HG02588 (cell line): ENCODE measurements at regions not wholly inside any gene's neighbourhood (a gene's known extent, or its start where the extent isn't known, plus 50 kb on each side); places are given as distances from the start of the nearest gene placed in this dataset.
"Not testable (repeated sequence)": the region's sequence is repeated elsewhere in the genome, so short reads cannot be mapped to it uniquely, and the experiment has no call there.

Experiments
- ATAC-seq: cut with Tn5 transposase; IDR thresholded peaks from one replicate; pipeline ENCODE4 v1.9.1; 2021; ENCODE audit warnings: mild to moderate bottlenecking, moderate library complexity; ENCODE audit not compliant: unreplicated experiment

DNA sequence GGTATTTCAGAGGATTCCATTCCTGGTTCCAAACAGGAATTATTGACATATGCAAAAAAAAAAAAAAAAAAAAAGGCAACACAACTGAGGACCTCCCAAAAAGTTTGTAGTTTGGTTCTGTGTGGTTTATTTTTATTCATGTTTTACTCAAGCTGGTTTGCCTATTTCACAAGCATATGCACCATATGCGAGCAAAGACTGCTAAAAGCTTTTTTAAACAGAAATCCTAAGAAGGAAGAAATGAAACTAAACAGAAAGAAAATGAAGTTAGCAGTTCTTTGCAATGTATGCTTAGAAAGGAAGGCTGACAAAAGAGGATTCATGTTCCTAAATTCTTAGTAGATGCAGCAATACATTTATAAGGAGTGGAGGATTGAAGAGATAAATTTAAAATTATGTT lies 487.6 kb upstream of the FLRT2 start:
- no peak for ATAC-seq

DNA sequence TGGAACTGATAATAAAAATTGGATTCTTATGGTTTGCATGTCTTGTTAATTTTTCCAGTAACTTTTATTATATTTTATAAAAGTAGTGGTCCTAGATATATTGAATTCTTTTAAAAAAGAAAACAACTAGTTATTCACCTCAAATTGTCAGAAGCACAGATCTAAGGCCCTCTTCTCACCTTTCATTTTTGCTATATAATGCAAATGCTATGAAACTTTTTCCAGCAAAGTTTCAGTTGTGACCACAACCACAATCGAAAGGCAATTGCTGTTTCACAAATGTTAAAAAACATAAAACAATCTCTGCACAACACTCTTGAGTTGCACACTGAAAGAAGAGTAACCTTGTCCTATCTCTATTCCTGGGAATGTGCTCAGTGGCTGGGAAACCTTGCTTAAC lies 479.8 kb upstream of the FLRT2 start:
- no peak for ATAC-seq

DNA sequence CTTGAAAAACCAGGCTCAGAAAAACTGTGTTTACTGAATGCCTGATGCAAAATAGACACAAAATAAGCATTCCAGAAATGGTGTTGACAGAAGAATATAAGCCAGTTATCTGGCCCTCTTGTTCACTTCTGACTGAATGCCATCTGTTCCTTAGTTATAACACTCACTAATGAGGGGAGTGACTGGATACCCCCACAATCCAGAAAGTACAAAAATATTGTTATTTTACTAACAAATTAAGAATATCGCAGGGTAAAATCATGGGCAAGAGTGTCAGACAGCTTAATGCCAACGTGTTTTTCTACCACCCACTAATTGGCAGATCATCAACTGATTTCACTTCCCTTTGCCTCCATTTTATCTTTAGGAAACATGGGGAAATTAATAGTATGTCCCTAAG lies 477.3 kb upstream of the FLRT2 start:
- ATAC-seq, result no peak

DNA sequence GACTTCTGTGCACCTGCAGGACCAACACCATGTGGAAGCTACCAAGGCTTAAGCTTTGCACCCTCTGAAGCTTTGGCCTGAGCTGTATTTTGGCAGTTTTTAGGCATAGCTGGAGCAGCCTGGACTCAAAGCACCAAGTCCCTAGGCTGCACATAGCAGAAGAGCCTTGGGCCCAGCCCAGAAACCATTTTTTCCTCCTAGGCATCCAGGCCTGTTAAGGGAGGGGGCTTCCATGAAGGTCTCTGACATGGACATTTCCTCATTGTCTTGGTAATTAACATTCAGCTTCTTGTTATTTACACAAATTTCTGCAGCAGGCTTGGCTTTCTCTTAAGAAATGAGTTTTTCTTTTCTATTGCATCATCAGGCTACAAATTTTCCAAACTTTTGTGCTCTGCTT lies 475.8 kb upstream of the FLRT2 start:
- ATAC-seq, result no peak

DNA sequence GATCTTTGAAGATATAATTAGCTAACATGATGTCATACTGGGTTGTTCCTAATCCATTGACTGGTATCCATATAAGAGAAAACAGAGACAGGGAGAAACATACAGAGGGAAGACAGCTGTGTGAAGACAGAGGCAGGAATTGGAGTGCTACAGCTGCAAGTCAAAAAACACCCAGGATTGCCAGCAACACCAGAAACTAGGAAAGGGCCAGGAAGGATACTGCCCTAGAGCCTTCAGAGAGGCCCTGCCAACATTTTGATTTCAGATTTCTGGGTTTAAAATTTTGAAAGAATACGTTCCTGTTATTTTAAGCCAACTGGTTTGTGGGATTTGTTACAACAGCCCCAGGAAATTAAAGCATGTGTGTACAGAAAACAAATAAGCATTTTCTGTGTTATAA lies 473.7 kb upstream of the FLRT2 start:
- ATAC-seq, result no peak

DNA sequence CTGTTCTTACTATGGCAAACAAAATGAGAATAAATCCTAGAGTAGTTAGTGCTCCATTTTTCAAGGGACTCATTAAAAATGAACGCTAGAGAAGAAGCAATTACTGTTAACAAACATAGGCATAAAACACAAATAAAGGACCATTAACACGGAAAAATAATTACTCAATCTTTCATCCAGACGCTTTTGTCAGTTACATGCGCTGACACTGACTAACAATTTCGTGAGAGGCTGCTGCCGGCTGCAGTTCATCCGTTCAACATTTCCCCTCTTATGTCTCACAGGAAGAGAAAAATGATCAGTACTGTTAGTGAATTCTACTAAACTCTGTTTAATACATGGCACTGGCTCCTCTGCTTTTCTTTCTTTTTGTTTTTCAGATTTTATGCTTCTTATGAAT lies 472.7 kb upstream of the FLRT2 start:
- no peak for ATAC-seq

DNA sequence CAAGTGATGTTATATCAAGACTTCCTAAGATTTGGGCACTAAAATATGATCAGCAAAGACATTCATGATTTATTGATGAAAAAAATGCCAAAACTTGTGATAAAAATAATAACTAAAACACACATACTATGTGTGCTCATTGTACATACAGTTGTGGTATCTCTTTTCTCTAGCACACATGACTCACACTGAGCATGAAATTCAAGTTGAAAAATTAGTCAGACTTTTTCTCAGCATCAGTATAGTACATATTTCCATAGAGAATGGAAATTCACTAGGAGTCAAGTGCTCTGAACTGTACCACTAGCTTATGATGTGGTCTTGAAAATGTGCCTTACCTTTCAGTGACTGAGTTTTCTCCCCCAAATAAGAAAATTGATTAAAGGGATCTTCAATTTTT lies 471.8 kb upstream of the FLRT2 start:
- ATAC-seq, result no peak

DNA sequence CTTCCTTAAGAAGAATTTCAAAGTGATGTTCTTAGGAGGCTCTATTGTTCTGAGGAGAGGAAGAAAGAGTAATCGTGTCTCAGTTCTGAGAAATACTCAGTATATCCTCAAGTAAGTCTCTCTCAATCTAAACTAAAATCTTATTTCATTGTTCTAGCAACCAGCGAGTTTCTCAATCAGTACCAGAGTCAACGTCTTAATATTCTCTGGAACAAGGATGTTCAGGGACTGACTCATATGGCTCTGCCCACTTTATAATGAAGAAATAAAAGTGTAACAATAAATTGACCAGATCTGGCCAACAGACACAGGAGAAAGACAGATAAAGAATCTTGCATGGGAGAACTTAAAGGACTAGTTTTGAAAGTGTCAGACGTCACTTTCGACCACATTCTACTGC lies 469.8 kb upstream of the FLRT2 start:
- ATAC-seq, result no peak

DNA sequence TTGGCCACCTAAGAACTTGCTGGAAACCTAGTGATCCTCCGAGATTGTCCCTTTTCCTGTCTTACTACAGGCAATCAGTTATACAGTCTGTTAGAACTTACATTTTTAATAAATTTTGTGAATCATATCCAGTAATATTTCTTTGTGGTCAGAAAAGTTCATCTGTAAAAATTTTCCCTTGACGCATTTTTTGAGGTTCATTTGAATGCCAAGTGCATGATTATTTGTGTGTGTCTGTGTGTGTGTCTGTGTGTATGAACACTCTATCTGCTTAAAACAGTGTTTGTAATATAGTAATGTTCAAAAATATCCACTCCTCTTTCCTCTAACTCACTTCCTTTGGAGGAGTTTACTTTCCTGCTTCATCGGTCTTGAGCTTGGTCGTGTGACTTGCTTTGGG lies 468.7 kb upstream of the FLRT2 start:
- ATAC-seq, result no peak

DNA sequence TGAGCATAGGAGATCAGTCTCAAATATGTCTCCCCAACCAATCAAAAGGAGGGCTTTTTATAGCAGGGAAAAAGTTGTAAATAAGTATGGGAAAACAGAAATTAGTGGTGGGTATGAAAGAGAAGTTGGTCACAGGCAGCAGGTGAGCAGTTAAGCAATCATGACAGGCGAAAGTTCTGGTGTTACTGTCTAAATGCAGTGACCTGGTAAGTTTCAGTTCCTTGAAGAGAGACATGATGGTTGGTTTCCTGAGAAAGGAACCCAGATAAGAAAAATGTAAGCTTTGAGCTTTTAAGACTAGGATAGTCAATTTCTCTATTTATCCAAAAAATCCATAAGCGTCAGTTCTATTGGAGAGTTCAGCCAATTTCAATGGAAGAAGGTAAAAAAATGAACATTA lies 466.2 kb upstream of the FLRT2 start:
- no peak for ATAC-seq

DNA sequence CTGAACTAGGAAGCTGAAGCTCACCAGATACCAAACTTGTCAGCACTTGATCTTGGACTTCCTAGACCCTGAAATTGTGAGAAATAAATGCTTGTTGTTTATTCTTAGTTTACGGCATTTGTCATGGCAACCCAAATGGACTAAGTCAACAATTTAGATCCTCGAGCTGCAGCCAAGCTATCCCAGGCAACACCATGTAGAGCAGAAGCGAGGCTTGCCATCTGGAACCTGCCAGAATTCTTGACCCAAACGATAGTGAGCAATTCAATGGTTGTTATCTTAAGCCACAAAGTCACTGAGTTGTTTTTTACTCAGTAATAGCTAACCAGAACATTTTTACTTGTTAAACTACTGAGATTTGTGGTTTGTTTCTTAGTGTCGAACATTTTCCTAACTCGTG lies 458.5 kb upstream of the FLRT2 start:
- no peak for ATAC-seq

DNA sequence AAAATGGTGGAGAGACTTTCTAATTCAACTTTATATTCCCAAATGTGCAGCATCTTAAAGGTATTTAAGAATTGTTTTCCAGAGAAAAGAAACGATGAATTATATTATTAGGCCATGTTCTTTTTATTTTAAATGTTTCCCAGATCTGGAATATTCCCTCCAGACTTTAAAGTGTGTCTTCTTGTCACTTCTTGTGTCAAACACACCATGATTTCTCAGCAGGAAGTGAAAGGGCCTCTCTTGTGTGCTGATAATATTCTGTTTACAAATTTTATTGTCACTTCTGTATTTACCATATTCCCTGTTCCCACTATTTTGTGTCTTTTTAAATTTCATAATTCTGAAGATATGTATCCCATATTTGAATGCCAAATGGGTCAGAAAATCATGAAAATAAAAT lies 455.0 kb upstream of the FLRT2 start:
- ATAC-seq, result no peak

DNA sequence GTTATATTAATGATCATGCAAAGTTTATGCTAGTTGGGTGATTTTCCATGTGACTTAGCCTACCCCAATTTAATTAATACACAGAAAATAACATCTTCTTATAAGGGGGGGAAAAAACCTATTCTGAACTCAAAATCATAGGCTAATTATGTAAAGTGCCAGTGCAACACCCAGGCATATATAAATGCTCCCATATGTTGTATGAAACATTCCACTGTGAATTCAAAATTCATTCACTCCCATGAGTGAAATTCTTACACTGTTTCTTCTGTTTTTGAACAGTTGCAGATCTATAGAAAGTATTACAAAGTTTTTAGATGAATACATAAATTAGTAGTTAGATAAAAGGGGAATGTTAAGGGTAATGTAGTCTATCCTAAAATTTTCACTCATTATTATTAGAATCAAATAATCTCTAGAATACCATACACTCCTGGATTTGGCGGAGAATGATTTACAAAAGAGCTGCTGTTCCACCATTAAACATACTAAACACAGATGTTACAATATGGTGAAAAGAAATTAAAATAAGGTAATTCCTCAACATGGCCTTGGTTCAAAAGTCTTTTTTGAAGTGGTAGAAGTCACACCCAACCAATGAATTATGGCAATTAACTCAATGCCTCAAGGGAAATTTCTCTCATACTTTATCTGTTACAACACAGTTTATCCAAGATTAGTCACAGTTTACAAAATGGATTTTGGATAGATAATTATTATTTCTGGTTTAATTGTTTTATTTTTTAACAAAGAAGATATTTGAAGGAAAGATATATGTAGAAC lies 454.1 kb upstream of the FLRT2 start:
- ATAC-seq, result no peak

DNA sequence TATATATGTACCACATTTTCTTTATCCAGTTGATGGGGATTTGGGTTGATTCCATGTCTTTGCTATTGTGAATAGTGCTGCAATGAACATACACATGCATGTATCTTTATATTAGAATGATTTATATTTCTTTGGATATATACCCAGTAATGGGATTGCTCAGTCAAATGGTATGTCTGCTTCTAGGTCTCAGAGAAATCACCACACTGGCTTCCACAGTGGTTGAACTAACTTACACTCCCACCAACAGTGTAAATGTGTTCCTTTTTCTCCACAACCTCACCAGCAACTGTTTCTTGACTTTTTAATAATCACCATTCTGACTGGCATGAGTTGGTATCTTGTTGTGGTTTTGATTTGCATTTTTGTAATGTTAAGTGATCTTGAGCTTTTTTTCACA lies 452.2 kb upstream of the FLRT2 start:
- not testable (repeated sequence) for ATAC-seq

DNA sequence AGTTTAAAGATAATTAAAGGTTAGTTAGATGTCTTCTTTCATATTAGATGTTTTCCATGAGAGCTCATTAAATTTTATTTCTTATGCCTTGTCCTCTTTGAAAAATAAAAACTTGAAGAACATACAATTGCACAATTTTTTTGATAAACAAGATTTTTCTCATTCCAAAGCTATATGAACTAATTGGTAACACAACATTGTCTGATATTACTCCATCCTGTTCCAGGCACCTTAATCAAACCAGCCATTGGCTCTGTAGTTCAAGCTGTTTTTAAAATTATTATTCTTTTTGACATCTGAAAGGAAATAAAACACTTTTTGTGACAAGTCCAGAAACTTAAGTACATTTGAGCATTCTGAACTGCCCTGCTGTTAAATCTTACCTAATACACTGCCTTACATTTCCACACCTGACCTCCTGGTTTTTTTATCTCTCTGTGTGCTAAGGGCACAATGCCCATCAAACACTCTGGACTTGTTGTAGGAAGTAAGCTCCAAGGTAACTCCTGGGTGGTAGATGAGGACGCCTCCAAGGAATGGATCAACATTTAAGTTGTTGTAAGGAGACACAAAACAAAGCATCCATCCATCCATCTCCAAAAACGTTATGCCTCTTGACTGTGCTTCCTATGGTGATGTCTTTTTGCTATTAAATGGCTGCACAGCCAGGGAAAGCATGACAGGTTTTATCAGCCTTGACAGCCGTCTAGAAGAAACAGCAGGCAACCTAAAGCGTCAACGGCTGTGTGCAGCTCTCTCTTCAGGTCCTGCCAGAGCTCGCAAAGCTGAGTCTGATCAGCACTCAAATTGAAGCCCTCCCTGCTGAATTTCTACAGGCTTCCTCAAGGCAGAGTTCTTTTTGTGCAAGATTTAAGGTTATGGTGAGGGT lies 449.9 kb upstream of the FLRT2 start:
- no peak for ATAC-seq

DNA sequence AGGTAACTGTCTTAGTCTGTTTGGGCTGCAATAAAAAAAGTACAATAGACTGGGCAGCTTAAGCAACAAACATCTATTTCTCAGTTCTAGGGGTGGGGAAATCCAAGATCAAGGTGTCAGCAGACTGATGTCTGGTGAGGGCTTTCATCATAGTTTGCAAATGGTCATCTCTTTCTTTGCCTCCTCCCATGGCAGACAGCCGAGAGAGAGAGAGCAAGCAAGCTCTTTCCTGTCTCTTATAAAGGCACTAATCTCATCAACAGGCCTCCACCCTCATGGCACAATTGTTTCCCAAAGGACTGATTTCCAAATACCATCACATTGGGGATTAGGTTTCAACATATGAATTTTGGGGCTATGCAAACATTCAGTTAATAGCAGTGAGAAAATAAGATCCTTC lies 445.6 kb upstream of the FLRT2 start:
- ATAC-seq, result no peak

DNA sequence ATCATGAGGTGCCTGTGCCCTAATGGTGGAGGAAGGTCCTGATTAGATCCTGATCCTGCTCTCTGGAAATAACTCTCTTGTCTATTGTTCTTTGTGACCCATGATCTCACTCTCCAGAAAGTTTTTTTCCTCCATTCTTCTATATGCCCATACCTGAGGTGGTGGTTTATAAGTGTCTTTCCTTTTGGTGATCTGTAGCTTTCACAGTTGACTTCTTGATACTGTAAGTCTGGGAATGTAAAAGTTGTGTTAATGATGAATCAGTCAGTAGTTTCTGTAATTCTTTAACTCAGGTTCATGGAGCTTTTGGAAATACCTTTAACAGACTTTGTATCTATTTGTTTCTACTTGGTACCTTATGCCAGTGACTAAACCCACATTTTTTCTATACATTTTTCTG lies 444.0 kb upstream of the FLRT2 start:
- no peak for ATAC-seq

DNA sequence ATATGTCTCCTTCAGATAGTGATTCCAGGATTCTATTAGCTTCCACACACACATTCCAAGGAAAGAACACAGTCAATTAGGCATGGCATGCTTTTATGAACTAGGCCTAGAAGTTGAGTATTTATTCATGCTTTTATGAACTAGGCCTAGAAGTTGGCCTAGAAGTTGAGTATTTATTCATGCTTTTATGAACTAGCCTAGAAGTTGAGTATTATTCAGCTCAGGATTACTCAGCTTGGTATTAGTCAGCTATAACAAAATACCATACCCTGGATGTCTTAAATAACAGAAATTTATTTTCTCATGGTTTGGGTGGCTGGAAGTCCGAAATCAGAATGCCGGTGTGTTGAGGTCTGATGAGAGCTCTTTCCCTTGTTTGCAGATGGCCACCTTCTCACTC lies 442.7 kb upstream of the FLRT2 start:
- no peak for ATAC-seq

DNA sequence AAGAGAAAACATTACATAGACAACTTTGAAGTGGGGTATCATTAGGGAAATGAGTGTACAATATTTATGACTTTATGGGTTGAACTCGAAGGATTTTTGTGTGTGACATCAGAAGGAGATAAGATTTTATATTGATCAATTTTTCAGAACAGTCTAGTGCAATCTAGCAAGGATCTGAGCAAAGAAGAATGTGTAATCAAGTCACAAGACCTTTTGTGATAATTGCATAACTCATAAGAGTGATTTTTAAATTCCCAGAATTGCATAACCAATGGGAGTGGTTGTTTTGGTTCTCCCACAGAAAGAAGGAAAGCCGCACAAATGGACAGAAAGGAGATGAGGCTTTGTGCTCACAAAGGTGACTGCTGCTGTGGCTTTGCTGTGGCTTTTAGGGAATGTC lies 441.8 kb upstream of the FLRT2 start:
- no peak for ATAC-seq

DNA sequence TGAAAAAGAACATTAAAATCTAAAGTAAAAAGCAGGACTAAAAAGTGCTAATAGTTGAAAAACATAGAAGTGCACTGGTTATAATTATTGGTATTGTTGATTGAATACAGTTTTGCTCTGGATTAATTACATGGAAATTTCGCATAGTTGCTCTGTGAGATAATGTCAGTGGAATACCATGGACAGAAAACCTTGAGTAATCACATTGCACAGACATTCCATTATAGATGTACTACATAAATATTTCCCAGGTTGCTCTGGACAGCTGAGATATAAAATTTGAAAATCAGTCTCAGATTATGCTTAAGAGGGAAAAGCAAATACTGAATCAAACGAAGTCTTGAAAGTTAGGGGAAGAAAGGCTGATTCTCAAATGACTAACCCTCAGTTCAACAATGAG lies 439.3 kb upstream of the FLRT2 start:
- ATAC-seq, result no peak

DNA sequence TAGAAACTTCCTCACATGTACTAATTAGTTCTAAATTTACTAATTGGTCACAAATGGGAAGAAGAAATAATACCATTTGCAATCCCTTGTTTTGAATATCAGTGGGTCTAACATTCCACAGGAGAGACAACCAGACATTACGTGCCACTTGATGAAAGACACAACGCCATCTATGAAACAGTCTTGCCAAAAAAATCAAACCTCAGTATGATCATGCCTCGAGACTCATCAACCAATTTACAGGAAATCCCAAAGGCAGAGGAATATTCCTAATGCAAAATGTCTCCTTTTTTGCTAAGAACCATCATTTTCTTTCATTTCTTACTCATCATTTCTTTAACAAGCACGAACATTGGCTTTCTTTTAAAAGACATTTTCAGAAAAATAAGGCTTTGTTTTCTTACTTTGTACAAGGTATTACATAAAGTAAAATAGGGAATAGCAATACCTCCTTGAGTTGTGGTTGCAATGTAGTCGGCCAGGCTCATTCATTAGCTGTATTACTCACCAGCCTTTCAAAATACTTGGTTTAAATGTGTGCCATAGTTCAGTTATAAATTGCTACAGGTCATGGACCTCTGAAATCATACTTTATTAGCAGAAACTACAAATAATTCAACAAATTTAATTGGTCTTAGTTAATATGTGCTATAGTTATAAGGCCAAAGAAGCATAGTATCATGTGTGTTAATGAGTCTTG lies 436.2 kb upstream of the FLRT2 start:
- ATAC-seq, result no peak

DNA sequence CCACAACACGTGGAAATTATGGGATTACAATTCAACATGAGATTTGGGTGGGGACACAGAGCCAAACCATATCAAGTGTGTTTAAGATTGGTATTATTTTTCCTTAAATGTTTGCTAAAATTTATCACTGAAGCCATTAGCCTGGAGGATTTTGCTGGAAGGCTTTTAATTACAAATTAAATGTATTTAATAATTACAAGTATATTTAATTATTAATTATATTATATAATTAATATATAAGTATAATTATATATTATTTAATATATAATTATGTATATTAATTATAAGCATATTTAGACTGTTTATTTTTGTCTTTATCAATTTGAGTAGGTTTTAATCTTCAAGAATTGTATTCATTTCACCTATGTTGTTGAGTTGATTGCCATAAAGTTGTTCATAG lies 427.4 kb upstream of the FLRT2 start:
- ATAC-seq, result no peak
